HG03460 (cell line): ENCODE measurements at regions not wholly inside any gene's neighbourhood (a gene's known extent, or its start where the extent isn't known, plus 50 kb on each side); places are given as distances from the start of the nearest gene placed in this dataset.

Experiments
- ATAC-seq: cut with Tn5 transposase; IDR thresholded peaks from one replicate; pipeline ENCODE4 v1.9.1; 2021; ENCODE audit not compliant: unreplicated experiment

DNA sequence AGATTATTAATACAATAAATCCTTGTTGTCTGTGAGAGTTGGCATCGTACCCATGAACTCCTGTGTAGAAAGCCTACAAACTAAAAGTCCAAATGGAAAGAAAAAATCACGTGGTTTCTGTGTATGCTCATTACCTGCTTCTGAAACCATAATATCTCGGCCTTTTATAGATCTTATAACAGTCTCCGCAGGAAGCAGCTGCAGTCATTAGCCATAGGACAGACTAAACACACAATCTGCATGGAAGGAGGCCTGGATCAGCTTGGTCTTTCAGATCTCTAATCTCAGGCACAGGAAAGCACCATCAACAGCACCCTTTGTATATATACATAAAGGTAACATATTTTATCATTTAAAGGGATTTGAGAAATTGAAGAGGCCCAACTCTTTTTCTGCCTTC lies 508.9 kb upstream of the TCF4 start:
- no peak for ATAC-seq

DNA sequence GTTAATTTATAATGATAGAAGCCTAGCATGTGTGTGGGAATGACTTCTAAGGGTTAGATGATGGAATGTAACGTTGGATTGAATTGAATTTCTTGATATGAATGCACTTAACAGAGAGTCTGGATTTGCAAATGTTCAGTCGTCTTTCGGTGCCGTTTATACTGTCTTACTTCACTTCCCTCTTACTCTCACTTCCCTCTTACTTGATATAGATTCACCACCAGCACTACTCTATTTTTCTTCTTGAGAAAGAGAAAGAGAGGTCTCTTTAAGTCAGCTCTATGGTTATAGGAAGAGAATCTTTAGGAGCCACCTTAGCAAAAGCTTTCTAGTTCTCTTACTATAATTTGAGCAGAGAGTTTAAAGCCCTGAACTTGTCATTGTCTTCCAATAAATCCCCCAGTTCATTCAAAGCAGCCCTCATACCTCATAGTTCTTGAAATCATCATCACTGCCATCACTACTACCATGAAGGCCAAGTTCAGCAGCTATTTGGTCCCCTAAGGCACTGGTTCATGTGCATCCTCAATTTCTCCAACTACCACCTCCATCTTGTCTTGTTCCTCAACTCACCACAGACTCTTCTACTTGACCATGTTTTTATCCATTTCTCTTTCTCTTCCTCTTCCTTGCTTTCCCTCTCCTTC lies 501.7 kb upstream of the TCF4 start:
- ATAC-seq: no peak

- ATAC-seq: no peak
Observed at GRCh38 chr18:56086786-56087185, 498.8 kb upstream of the TCF4 start.

GRCh38 chr18:56086176-56086575 lies 498.2 kb upstream of the TCF4 start:
- ATAC-seq: no peak

DNA sequence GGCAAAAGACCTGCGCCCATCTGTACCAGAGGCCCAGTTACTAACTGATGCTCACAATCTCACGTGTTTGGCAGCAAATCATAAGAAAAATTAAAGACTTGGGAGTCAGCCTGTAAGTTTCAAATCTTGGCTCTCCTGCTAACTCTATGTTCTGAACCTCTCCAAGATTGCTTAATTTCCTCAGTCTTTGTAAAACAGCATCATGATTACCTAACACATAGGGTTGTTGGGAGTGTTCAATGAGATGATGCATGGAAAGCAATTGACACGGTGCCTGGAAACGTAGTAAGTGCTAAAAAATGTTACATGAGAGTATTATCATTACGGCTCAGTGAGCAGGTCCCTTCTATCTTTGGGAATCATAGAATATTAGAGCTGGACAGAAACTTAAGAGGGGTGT lies 497.6 kb upstream of the TCF4 start:
- no peak for ATAC-seq

GRCh38 chr18:56083523-56084287 lies 495.7 kb upstream of the TCF4 start:
- ATAC-seq: no peak

- no peak for ATAC-seq
Observed at GRCh38 chr18:56083097-56083521, 495.1 kb upstream of the TCF4 start.

- no peak for ATAC-seq
Observed at GRCh38 chr18:56076723-56077122, 488.7 kb upstream of the TCF4 start.

GRCh38 chr18:56068701-56069100 lies 480.7 kb upstream of the TCF4 start:
- no peak for ATAC-seq

- no peak for ATAC-seq
Observed at GRCh38 chr18:56067969-56068671, 480.1 kb upstream of the TCF4 start.

DNA sequence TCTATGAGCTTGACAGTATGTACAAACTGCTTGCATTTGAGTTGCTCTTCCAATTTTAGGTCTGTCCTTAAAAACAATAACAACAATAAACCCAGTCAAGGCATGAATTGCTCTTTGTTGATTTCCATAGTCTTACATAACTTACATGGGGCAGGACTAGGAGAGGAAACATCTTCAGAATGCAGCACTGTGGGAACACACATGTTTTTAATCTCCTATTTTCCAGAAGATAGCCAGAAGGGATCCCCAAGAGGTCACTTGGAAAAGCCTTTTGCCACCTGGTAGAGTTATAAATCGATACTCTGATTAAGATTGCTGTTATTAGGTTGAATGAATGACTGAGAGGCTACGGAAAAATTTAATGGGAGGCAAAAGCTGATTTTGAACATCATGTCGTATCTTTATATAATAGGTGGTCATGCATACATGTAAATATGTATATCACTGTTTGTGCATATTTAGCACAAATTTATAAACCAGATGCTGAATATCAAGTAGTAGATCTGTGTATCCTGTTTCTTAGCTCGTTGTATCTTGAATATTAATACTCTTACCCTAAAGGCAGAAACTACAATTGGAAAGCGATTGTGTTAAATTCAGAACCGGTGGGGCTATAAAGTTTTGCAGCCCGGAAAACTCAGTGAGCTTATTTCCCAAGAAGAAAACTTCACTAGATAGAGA lies 479.4 kb upstream of the TCF4 start:
- no peak for ATAC-seq

DNA sequence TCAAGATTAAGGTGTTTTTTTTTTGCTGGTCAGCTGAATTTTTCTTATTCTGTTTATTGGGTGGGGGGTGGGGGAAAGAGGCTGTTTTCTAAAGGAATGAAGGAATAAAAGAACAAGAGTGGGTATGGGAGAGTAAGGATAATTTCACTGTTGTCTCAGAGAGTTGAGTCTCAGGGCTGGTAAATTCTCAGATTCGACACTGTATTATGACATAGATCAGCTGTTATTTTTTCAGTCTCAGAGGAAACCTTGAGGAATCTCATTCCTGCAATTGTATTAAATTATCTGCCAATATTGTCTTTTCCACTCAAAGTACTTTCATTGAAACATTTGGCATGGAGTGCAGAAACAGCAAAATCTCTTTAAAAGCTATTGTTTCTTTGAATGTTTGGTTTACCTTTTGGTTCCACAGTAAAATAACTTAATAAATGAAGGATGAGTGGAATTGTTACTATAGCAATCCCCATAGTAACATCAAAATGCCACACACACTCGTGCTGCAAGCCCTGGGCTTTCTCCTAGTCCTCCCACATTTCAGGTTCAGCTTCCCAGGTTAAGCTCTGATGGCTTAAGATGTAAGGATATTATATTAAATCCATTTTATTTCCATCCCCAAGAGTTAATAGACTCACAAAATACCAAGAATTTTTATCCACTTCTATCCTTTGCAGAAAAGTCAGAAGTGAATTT lies 478.7 kb upstream of the TCF4 start:
- no peak for ATAC-seq

- ATAC-seq: no peak
Observed at GRCh38 chr18:56065086-56065485, 477.1 kb upstream of the TCF4 start.

DNA sequence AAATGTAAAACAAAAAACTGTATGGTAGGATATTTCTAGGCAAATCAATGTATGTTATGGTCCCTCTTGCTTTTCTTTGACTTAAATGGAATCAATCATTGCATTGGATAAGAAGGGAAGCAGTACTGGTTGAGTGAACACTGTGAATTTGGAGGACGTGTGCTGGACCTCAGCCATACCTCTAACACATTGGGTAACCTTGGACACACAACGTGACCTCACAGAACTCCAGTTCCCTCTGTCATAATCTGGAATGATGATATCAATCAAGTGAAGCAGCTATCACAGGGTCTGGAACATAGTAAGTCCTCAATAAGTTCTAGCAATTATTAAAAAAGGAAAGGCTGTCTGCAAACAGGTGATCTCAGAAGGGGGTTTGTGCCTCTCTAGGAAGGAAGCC lies 474.9 kb upstream of the TCF4 start:
- no peak for ATAC-seq

GRCh38 chr18:56060967-56061541 lies 473.1 kb upstream of the TCF4 start:
- ATAC-seq: no peak

DNA sequence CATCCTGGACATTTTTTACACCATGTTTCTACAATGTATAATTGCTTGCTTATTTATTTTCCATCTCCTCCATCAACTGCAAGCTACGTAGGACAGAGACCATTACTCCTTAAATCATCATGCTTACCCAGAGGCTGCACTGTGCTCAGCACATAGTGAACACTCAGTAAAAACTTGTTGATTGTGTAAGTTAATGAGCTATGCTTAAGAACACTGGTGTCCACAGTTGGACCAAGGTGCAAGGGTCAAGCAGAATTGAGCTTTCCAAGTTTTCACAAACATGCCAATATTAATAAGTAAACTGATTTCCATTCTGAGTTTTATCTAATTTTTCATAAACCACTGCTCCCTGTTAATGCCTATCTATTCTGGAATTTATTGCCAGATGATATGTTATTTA lies 464.2 kb upstream of the TCF4 start:
- no peak for ATAC-seq

GRCh38 chr18:56044239-56044638 lies 456.2 kb upstream of the TCF4 start:
- ATAC-seq: no peak

DNA sequence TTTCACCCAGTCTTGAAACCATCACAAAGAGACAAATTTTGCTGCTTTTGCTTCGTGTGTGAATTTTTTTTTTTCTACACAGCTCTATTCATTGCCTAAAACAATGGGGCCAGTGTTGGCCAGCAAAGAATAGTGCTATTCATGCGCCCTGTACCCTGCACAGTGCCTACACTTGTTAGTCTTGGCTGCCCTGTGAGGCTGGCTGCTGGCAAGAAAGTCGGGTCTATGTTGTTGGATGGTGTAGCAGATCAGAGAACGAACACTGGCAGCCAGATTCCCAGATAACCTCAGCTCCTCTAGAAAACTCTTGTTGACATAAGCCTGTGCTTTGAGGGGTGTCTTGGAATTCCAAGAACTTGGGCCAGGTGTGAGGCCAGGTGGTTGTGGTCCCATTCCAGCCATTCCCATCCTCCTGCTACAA lies 455.7 kb upstream of the TCF4 start:
- ATAC-seq: no peak

DNA sequence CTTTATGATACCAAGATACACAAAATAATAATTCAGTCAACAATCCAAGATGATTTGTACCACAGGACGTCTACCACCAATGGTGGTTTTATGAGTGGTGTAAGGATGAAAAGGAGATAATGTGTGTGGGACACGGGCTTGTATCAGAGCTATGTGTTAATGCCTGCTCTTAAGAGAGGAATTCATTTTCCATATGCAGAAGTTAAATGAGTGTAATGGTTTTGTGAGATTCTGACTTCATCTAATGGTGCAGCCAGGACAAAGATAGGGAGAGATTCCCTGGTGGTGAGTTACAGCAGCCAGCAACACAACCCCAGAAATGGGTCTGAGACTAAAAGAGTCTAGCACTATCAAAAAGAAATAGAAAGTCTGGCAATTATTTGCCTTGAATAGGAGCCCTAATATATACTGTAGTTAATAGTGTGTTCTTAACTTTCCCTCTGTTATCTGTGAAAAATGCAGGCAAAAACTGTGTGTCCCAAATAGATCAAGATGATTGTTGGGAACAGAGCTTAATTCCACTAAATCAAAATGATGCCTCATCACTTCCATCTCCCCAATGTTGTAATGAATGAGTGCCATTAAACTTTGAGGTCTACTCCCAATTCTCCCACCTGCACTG lies 455.0 kb upstream of the TCF4 start:
- ATAC-seq: no peak
